NB4 (cell line): ENCODE measurements at regions not wholly inside any gene's neighbourhood (a gene's known extent, or its start where the extent isn't known, plus 50 kb on each side); places are given as distances from the start of the nearest gene placed in this dataset.

Experiments used
- POLR2A ChIP-seq: IDR thresholded peaks from 2 replicates; pipeline ENCODE4 v1.6.1; 2011; ENCODE audit warnings: mild to moderate bottlenecking; ENCODE audit not compliant: insufficient read length; ENCODE audit errors: extremely low read depth
- TF ChIP-seq, protein P1 (sequence below): IDR thresholded peaks from one replicate; pipeline ENCODE4 v1.5.1; 2012; ENCODE audit warnings: low read depth, low read length
- TF ChIP-seq, protein P2 (sequence below): IDR thresholded peaks from 2 replicates; pipeline ENCODE4 v1.6.1; 2011; ENCODE audit warnings: low read depth, low read length

DNA sequence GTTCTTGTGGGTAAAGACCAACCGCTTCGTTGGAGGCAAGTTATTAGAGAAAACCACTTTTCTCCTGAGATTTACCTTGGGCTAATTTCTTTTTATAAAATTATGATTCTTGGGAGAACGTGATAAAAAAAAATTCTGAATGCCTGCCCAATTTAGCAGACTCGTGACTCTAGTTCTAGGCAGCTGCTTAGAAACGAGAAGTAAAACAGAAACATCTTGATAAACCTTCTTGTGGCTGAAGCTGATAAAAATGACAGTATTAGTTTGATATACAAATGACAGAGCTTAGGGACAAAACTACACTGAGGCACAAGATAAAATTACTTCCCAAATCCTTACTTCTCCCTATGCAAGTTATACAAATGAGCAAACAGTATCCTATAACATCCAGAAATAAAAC, 458.9 kb upstream of the TEX13C start:
- TF ChIP-seq, protein P1, sequence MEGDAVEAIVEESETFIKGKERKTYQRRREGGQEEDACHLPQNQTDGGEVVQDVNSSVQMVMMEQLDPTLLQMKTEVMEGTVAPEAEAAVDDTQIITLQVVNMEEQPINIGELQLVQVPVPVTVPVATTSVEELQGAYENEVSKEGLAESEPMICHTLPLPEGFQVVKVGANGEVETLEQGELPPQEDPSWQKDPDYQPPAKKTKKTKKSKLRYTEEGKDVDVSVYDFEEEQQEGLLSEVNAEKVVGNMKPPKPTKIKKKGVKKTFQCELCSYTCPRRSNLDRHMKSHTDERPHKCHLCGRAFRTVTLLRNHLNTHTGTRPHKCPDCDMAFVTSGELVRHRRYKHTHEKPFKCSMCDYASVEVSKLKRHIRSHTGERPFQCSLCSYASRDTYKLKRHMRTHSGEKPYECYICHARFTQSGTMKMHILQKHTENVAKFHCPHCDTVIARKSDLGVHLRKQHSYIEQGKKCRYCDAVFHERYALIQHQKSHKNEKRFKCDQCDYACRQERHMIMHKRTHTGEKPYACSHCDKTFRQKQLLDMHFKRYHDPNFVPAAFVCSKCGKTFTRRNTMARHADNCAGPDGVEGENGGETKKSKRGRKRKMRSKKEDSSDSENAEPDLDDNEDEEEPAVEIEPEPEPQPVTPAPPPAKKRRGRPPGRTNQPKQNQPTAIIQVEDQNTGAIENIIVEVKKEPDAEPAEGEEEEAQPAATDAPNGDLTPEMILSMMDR: no peak
- no peak for TF ChIP-seq POLR2A
- TF ChIP-seq, protein P2, sequence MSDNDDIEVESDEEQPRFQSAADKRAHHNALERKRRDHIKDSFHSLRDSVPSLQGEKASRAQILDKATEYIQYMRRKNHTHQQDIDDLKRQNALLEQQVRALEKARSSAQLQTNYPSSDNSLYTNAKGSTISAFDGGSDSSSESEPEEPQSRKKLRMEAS: no peak
